ENCODE measurements at regions not wholly inside any gene's neighbourhood (a gene's known extent, or its start where the extent isn't known, plus 50 kb on each side); places are given as distances from the start of the nearest gene placed in this dataset.
A peak's percentile ranks its signal among the peaks of the same experiment; 100 is the strongest.

DNA sequence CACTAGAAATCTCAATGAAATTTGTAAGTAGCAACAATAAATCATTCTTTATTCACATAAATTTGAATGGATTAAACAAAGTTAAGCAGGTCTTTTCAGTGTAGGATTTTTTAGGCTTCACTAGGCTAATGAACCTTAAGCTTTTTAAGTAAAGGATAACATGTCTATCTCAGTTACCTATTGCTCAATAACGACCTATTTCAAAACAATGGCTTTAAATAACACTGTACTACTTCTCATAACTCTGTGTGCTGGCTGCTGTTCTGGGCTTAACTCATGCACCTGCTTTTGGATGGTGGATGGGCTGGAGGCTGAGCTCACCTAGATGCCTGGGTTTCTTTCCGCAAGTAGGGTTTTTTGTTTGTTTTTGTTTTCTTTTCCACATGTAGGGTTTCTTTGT, 495.0 kb upstream of the SLIT2 start:
- Histone ChIP-seq H3K27ac (no peak overlapping the region), H3K9me3 (no peaks in the 10 kb centered on the region), H3K27me3 (no peaks in the 10 kb centered on the region), H3K36me3 (no peaks in the 10 kb centered on the region), H3K4me1 (no peaks in the 10 kb centered on the region), H3K4me3 (no peak overlapping the region)
- no peak for DNase-seq
- intact Hi-C loops (cut with DNase I; ENCODE audit: low total_unique reads): no loop called here
- 65 to 80% (median 75%) methylated on average over 2 of the region's 2 CpGs for WGBS, 5 donors
- TF ChIP-seq EP300 (IDR thresholded peaks at IDR 0.05) (no peak), POLR2A (IDR thresholded peaks at IDR 0.05) (no peak), POLR2AphosphoS5 (IDR thresholded peaks at IDR 0.05) (no peak)
- TF ChIP-seq, protein P1, sequence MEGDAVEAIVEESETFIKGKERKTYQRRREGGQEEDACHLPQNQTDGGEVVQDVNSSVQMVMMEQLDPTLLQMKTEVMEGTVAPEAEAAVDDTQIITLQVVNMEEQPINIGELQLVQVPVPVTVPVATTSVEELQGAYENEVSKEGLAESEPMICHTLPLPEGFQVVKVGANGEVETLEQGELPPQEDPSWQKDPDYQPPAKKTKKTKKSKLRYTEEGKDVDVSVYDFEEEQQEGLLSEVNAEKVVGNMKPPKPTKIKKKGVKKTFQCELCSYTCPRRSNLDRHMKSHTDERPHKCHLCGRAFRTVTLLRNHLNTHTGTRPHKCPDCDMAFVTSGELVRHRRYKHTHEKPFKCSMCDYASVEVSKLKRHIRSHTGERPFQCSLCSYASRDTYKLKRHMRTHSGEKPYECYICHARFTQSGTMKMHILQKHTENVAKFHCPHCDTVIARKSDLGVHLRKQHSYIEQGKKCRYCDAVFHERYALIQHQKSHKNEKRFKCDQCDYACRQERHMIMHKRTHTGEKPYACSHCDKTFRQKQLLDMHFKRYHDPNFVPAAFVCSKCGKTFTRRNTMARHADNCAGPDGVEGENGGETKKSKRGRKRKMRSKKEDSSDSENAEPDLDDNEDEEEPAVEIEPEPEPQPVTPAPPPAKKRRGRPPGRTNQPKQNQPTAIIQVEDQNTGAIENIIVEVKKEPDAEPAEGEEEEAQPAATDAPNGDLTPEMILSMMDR (IDR thresholded peaks at IDR 0.05): no peak

DNA sequence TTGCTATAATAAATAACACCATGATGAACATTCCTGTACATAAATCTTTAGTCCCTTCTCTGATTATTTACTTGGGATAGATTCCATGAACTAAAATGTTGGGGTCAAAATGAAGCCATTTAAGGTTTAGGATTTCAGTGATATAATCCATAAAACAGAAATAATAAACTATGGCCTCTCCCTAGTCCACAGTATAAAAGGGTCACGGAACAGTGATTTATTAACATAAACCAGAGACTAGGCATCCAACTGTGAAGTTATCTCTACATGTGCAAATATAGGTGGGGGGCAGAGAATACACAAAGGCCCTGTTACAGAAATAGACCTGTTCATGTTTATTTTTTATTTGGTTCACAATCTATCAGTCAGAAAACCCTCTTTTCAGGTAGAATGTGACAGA, 499.1 kb upstream of the SLIT2 start:
- Histone ChIP-seq H3K4me3 (no peak overlapping the region), H3K27ac (no peak overlapping the region), H3K27me3 (no peaks in the 10 kb centered on the region), H3K9me3 (no peaks in the 10 kb centered on the region), H3K4me1 (no peaks in the 10 kb centered on the region), H3K36me3 (no peaks in the 10 kb centered on the region)
- no peak for TF ChIP-seq POLR2A (IDR thresholded peaks at IDR 0.05)
- TF ChIP-seq, protein P1 (IDR thresholded peaks at IDR 0.05): no peak
- intact Hi-C loops (cut with DNase I; ENCODE audit: low total_unique reads): no loop called here
- DNase-seq: no peak
- 29 to 47% (median 35%) methylated on average over 1 of the region's 1 CpG for WGBS, 5 donors

DNA sequence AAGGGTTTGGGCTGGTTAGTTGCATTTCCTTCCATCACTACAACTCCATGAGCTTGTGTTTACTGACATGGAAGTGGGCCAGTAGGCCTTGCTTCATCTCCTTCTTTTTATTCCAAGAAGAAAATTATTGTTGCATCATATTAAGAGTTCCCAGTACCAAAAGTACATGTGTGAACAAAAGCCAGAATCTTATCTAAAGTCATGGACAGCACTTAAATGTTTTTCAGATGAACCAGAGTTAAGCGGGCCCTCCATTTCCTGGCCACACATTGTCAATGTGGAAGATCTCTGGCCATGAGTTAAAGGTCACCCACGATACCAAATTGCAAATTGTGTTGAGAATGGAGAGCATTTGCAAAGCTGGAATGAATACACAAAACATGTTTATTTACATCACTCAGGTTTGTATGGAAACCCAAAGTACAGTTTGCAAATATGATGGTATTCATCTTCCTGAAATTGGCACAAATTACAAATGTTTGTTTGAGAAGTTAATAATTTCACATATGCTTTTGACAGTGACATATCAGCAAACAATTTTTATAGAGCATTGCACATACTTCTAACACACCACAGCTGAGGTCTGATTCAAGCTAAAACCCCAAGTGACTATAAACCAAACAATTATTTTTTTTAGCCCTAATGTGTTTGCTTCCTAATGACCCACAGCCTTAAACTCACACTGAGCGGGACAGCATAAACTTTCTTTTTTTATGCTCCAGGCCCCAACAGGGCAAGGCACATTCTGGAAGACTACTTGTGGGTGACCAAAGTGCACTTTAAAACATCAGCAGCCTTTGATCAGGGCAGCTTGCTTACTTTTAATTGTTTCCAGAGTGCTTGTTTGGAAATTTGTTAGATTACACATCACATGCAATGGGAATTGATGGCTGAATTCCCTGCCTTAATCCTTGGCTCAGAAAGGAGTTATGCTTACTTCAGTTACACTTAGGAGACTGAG, 502.9 kb upstream of the SLIT2 start:
- no peaks in the 10 kb centered on the region for H3K27me3 ChIP-seq
- intact Hi-C loops (cut with DNase I; ENCODE audit: low total_unique reads): no loop called here
- H3K27ac ChIP-seq: peak overlapping the region in 1 of 5 donors; percentile 16
- WGBS, 5 donors: 33 to 56% (median 49%) methylated on average over 3 of the region's 3 CpGs
- TF ChIP-seq POLR2AphosphoS5 (IDR thresholded peaks at IDR 0.05) (peak in 1 of 3 donors; percentile 17), EP300 (IDR thresholded peaks at IDR 0.05) (no peak)
- H3K36me3 ChIP-seq: no peaks in the 10 kb centered on the region
- H3K9me3 ChIP-seq: no peaks in the 10 kb centered on the region
- no peaks in the 10 kb centered on the region for H3K4me1 ChIP-seq
- peak in 1 of 2 donors; percentile 81 for DNase-seq
- no peak overlapping the region for H3K4me3 ChIP-seq

DNA sequence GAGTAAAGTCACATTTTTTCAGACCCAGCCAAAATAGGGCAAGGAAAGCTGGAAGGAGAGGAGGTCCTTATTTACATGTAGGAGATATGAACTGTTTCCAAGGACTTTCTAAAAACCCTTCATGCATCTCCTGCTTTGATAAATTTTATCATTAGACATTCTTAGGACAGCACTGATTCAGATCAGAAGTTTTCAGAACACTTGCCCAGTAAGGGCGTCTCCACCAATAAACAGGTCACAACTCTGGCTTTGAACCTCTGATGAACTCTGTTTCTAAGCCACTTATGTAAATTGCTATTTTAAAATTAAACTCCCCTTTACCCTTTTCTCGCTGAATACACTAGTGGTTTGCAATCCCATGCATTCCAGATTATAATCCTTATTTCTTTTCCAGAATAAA, 505.3 kb upstream of the SLIT2 start:
- H3K36me3 ChIP-seq: no peaks in the 10 kb centered on the region
- intact Hi-C loops (cut with DNase I; ENCODE audit: low total_unique reads): no loop called here
- H3K4me3 ChIP-seq: no peak overlapping the region
- H3K27me3 ChIP-seq: no peaks in the 10 kb centered on the region
- no peak overlapping the region for H3K27ac ChIP-seq
- no peaks in the 10 kb centered on the region for H3K9me3 ChIP-seq
- WGBS, 5 donors: 49 to 74% (median 65%) methylated on average over 2 of the region's 2 CpGs
- peak in 1 of 2 donors; percentile 19 for DNase-seq
- no peaks in the 10 kb centered on the region for H3K4me1 ChIP-seq
- TF ChIP-seq, protein P1 (IDR thresholded peaks at IDR 0.05): no peak
- TF ChIP-seq POLR2A (IDR thresholded peaks at IDR 0.05) (no peak), EP300 (IDR thresholded peaks at IDR 0.05) (no peak), POLR2AphosphoS5 (IDR thresholded peaks at IDR 0.05) (no peak)

DNA sequence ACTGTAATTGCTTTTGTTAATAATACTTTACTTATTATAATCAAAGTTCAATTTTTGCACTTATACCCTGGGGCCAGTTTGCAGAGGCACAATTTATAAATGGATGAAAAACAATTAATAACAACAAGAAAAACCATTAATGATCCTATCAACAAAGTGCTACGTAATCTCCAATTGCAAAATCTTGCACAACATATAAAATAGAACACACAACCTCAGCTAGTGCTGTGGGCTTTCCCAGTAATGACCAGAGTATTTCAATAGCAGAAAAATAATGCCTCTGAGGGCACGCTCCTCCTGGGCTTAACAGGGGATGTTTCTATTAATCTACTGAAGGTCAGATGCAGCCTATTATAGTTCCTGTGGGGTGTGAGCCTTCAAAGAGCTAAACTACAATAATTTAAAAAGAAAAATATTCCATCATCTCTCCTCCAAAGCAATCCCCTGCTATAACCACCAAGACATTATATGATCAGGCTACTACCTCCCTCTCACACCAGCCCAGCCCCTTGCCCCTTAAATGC, 508.5 kb upstream of the SLIT2 start:
- WGBS, 5 donors: 69 to 89% (median 82%) methylated on average over 2 of the region's 2 CpGs
- H3K36me3 ChIP-seq: no peaks in the 10 kb centered on the region
- H3K9me3 ChIP-seq: no peaks in the 10 kb centered on the region
- no peak overlapping the region for H3K27ac ChIP-seq
- H3K4me3 ChIP-seq: no peak overlapping the region
- TF ChIP-seq, protein P1 (IDR thresholded peaks at IDR 0.05): no peak
- TF ChIP-seq POLR2A (IDR thresholded peaks at IDR 0.05) (no peak), POLR2AphosphoS5 (IDR thresholded peaks at IDR 0.05) (no peak), EP300 (IDR thresholded peaks at IDR 0.05) (no peak)
- intact Hi-C loops (cut with DNase I; ENCODE audit: low total_unique reads): no loop called here
- no peak for DNase-seq
- H3K4me1 ChIP-seq: no peaks in the 10 kb centered on the region
- H3K27me3 ChIP-seq: no peaks in the 10 kb centered on the region
